Kidney (tissue), 13 donors: ENCODE measurements at regions not wholly inside any gene's neighbourhood (a gene's known extent, or its start where the extent isn't known, plus 50 kb on each side); places are given as distances from the start of the nearest gene placed in this dataset.

Source experiments
- DNase-seq, 5 donors: peaks; one replicate each; pipeline ENCODE4 v3.0.0-alpha.2; 2013 to 2020
- FAIRE-seq: peaks from 2 replicates; lab custom pipeline; 2012; peaks lifted over from hg19 to GRCh38; lab: Jason Lieb, UNC
- H3K27ac ChIP-seq, 2 donors: one replicate each; pipeline ENCODE4 v1.7.0; 2013; ENCODE audit warnings: low read depth in 2 of 2, low read length in 2 of 2, inconsistent platforms in 1 of 2
- H3K27me3 ChIP-seq: one replicate; pipeline ENCODE4 v1.7.1; 2013; ENCODE audit warnings: low read length, inconsistent platforms; ENCODE audit not compliant: control insufficient read depth, insufficient read depth
- H3K36me3 ChIP-seq, 3 donors: one replicate each; pipeline versions ENCODE4 v1.7.0 to v1.7.1; 2013; ENCODE audit warnings: low read length in 3 of 3, control low read depth in 1 of 3, inconsistent platforms in 1 of 3; ENCODE audit not compliant: insufficient read depth in 3 of 3, control insufficient read depth in 2 of 3
- H3K4me1 ChIP-seq, 3 donors: one replicate each; pipeline versions ENCODE4 v1.7.0 to v1.7.1; 2013; ENCODE audit warnings: low read length in 3 of 3, inconsistent platforms in 1 of 3, low read depth in 1 of 3; ENCODE audit not compliant: control insufficient read depth in 2 of 3, insufficient read depth in 2 of 3
- H3K4me3 ChIP-seq, 3 donors: one replicate each; pipeline versions ENCODE4 v1.7.0 to v1.8.1; 2013; ENCODE audit warnings: low read length in 3 of 3, control low read depth in 1 of 3, inconsistent platforms in 1 of 3
- H3K9ac ChIP-seq, 3 donors: one replicate each; pipeline versions ENCODE4 v1.7.0 to v1.7.1; 2013; ENCODE audit warnings: low read length in 3 of 3, control low read depth in 1 of 3, inconsistent platforms in 1 of 3
- H3K9me3 ChIP-seq, 3 donors: one replicate each; pipeline versions ENCODE4 v1.7.0 to v1.7.1; 2013; ENCODE audit warnings: low read length in 3 of 3, control low read depth in 1 of 3, inconsistent platforms in 1 of 3; ENCODE audit not compliant: control insufficient read depth in 2 of 3, insufficient read depth in 1 of 3
- CTCF ChIP-seq: IDR thresholded peaks from 3 replicates; pipeline ENCODE4 v1.5.1; 2012; ENCODE audit warnings: mild to moderate bottlenecking, moderate library complexity, borderline replicate concordance; ENCODE audit not compliant: insufficient read depth; ENCODE audit errors: extremely low read depth
- intact Hi-C: fragments of 100-400 bp; cut with DNase I; formaldehyde crosslinking; loops from one replicate; pipeline ENCODE4 v1.11.1; 2022
- donor health status: control.
- donor health status: control.
- donor health status: control.
- donor health status: control.
- donor health status: control.
- donor health status: DM: yes; HTN: yes; CAD: no.
- donor health status: Normal renal cell carcinoma (clear cell type).

DNA sequence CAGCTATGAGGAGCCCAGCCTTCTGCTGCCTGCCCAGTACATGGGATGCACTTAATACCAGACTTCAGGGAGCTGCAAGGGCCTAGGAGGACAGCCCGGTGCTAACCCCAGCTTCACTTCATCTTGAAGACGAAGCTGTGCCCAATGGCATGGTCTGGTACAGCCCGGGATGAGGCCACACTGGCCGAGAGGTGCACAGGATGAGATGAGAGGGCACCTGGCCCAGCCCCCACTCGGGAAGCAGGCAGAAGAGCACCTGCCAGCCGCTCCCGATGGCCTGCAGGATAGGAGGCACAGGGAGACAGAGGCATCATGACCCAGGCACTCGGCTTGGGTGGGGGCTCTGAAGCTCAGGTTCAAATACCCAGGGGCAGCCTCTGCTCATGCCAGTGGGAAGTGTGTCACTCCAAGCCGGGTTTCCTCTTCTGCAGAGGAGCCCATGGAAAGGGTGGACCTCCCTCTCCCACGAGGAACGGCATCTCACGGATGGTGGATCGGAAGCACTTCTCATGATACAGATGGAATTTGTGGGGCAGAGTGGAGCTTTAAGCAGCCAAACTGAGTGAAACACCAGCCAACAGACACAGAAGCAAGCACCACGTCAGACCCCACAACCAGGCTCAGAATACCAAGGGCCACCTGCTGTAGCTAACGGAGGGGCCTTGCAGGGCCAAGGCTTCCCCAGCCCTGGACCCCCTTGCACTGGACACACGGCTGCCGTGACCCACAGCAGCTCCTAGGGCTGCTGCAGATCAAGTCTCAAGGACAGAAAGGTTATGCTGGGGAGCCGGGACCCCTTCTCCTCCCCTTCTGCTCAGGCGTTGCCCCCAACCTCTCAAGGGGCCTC lies 875.2 kb downstream of the BRD1 start:
- Histone ChIP-seq H3K36me3 (no peaks in the 10 kb centered on the region), H3K4me1 (no peaks in the 10 kb centered on the region), H3K9me3 (no peaks in the 10 kb centered on the region), H3K9ac (no peak overlapping the region), H3K4me3 (no peak overlapping the region), H3K27me3 (no peaks in the 10 kb centered on the region), H3K27ac (no peak overlapping the region)
- FAIRE-seq, result no peak
- DNase-seq, result peak in 1 of 5 donors; percentile 8
- intact Hi-C loops, result no loop called here
- TF ChIP-seq CTCF, result no peak

DNA sequence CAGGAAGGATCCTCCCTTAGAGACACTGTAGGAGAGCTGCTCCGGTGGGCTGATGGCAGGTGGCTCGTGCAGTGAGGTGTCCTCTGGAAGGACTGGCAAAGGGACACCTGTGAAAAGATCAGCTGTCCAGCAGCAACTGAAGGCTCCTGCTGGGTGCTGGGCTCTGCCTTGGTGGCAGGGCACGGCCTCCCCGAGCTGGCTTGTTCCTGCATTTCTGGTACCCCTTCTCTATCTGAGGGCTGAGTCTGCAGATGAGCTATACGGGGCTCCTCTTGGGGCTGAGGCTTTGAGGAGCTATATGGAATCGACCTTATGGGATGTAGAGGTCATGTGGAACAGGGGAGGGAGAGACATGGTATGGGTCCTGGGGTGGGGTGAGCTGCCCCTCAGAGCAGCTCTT lies 875.8 kb downstream of the BRD1 start:
- H3K4me3 ChIP-seq, result no peak overlapping the region
- intact Hi-C loops, result no loop called here
- FAIRE-seq (no peak), DNase-seq (no peak)
- TF ChIP-seq CTCF, result no peak
- H3K9me3 ChIP-seq, result no peaks in the 10 kb centered on the region
- no peaks in the 10 kb centered on the region for H3K27me3 ChIP-seq
- no peak overlapping the region for H3K9ac ChIP-seq
- no peaks in the 10 kb centered on the region for H3K36me3 ChIP-seq
- no peak overlapping the region for H3K27ac ChIP-seq
- H3K4me1 ChIP-seq, result no peaks in the 10 kb centered on the region

GRCh38 chr22:48950151-48950915 lies 877.3 kb downstream of the BRD1 start:
- Histone ChIP-seq H3K9ac (no peak overlapping the region), H3K4me1 (no peaks in the 10 kb centered on the region), H3K36me3 (no peaks in the 10 kb centered on the region), H3K27ac (no peak overlapping the region), H3K4me3 (no peak overlapping the region), H3K9me3 (no peaks in the 10 kb centered on the region), H3K27me3 (no peaks in the 10 kb centered on the region)
- no peak for TF ChIP-seq CTCF
- FAIRE-seq (no peak), DNase-seq (peak in 3 of 5 donors; percentile 26 to 44 (median 35))
- intact Hi-C loops, result no loop called here
